GM12878 (cell line): ENCODE measurements at regions not wholly inside any gene's neighbourhood (a gene's known extent, or its start where the extent isn't known, plus 50 kb on each side); places are given as distances from the start of the nearest gene placed in this dataset.

ENCODE experiments used
- EGR1 ChIP-seq, 2 experiments: IDR thresholded peaks; 1 replicate in 1 of 2; 2 replicates in 1 of 2; pipeline ENCODE4 v1.6.1; 2011 to 2012; ENCODE audit warnings: low read depth in 2 of 2, low read length in 2 of 2, borderline replicate concordance in 1 of 2, mild to moderate bottlenecking in 1 of 2, moderate library complexity in 1 of 2
- EP300 ChIP-seq, 2 experiments: fragments of 150-350 bp in 1 of 2; IDR thresholded peaks; 2 replicates each; pipeline ENCODE4 v1.6.1; 2011 to 2012; ENCODE audit warnings: low read depth in 2 of 2, low read length in 2 of 2, borderline replicate concordance in 1 of 2, improper control_type of control experiment in 1 of 2, inconsistent platforms in 1 of 2; ENCODE audit not compliant: control insufficient read depth in 1 of 2
- ETV6 ChIP-seq, 2 experiments: fragments of 450-650 bp in 1 of 2; IDR thresholded peaks in 1 of 2; conservative IDR thresholded peaks in 1 of 2; 2 replicates each; pipeline ENCODE4 v1.6.1; 2014; ENCODE audit warnings: antibody characterized with exemption in 1 of 2, borderline replicate concordance in 1 of 2, low read depth in 1 of 2, mild to moderate bottlenecking in 1 of 2, moderate library complexity in 1 of 2
- POLR2A ChIP-seq: IDR thresholded peaks from 2 replicates; pipeline ENCODE4 v1.6.1; 2011; ENCODE audit warnings: low read depth, mild to moderate bottlenecking, low read length
- SUZ12 ChIP-seq: fragments of 200-600 bp; sonication (generic); IDR thresholded peaks from one replicate; pipeline ENCODE4 v1.6.1; 2018; ENCODE audit warnings: antibody characterized with exemption, mild to moderate bottlenecking; ENCODE audit not compliant: unreplicated experiment
- TF ChIP-seq, protein P1 (sequence below), 3 experiments: IDR thresholded peaks in 2 of 3; conservative IDR thresholded peaks in 1 of 3; 2 replicates each; pipeline ENCODE4 v1.5.1; 2011; ENCODE audit warnings: low read depth in 3 of 3, low read length in 3 of 3, mild to moderate bottlenecking in 3 of 3, control low read depth in 2 of 3, moderate library complexity in 2 of 3, inconsistent platforms in 1 of 3, mixed read lengths in 1 of 3; ENCODE audit not compliant: control insufficient read depth in 2 of 3, insufficient read depth in 1 of 3; ENCODE audit errors: extremely low read depth in 1 of 3

DNA sequence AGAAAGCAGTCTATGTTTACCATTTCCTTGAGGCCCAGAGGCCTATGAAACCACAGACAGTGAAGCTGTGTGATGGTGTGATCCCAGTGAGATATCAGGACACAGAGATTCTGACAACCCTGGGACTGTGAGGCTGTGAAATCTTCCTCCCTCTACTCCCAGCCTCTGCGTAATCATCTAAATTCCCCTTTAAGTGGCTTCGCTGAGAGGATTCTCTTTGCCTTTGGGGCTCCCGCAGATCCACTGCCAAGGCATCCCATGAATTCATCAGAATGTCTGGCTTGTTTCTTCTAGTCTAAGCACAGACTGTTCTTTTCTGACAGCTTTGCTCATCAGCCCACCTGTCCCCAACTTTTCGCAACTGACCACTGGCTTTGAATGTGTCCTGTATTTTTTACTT lies 901.2 kb upstream of the NR2F2 start:
- TF ChIP-seq ETV6 (conservative IDR thresholded peaks at IDR 0.05 in 1 of 2, IDR thresholded peaks at IDR 0.05 in 1 of 2; ENCODE audit: borderline replicate concordance in 1 of 2, low read depth in 1 of 2) (no peak), EP300 (IDR thresholded peaks at IDR 0.05; ENCODE audit: borderline replicate concordance in 1 of 2, control insufficient read depth in 1 of 2, low read depth in 2 of 2, low read length in 2 of 2) (no peak), POLR2A (no peak), EGR1 (IDR thresholded peaks at IDR 0.05; ENCODE audit: borderline replicate concordance in 1 of 2, low read depth in 2 of 2, low read length in 2 of 2) (no peak), SUZ12 (no peak)
- TF ChIP-seq, protein P1, sequence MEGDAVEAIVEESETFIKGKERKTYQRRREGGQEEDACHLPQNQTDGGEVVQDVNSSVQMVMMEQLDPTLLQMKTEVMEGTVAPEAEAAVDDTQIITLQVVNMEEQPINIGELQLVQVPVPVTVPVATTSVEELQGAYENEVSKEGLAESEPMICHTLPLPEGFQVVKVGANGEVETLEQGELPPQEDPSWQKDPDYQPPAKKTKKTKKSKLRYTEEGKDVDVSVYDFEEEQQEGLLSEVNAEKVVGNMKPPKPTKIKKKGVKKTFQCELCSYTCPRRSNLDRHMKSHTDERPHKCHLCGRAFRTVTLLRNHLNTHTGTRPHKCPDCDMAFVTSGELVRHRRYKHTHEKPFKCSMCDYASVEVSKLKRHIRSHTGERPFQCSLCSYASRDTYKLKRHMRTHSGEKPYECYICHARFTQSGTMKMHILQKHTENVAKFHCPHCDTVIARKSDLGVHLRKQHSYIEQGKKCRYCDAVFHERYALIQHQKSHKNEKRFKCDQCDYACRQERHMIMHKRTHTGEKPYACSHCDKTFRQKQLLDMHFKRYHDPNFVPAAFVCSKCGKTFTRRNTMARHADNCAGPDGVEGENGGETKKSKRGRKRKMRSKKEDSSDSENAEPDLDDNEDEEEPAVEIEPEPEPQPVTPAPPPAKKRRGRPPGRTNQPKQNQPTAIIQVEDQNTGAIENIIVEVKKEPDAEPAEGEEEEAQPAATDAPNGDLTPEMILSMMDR (IDR thresholded peaks at IDR 0.05 in 2 of 3, conservative IDR thresholded peaks at IDR 0.05 in 1 of 3; ENCODE audit: control insufficient read depth in 2 of 3, extremely low read depth in 1 of 3, insufficient read depth in 1 of 3, low read depth in 3 of 3, low read length in 3 of 3), result no peak
